ENCODE measurements at regions not wholly inside any gene's neighbourhood (a gene's known extent, or its start where the extent isn't known, plus 50 kb on each side); places are given as distances from the start of the nearest gene placed in this dataset.
"Not testable (repeated sequence)": the region's sequence is repeated elsewhere in the genome, so short reads cannot be mapped to it uniquely, and the experiment has no call there.

GRCh38 chr12:89151536-89151935 is 200.8 kb downstream of the DUSP6 start:
- no peak overlapping the region for H3K27ac ChIP-seq
- TF ChIP-seq CTCF (conservative IDR thresholded peaks at IDR 0.05) = no peak

- H3K27ac ChIP-seq = not testable (repeated sequence)
Observed at GRCh38 chr12:89150789-89151188, 201.5 kb downstream of the DUSP6 start.

GRCh38 chr12:89140602-89141238 is 211.6 kb downstream of the DUSP6 start:
- H3K27ac ChIP-seq = no peak overlapping the region
- TF ChIP-seq CTCF (conservative IDR thresholded peaks at IDR 0.05) = no peak

GRCh38 chr12:89140141-89140540 is 212.2 kb downstream of the DUSP6 start:
- no peak for TF ChIP-seq CTCF (conservative IDR thresholded peaks at IDR 0.05)
- no peak overlapping the region for H3K27ac ChIP-seq

- TF ChIP-seq CTCF (conservative IDR thresholded peaks at IDR 0.05) = no peak
- peak overlapping the region; percentile 69; the same call in 1 of the 2 replicates for H3K27ac ChIP-seq
Observed at GRCh38 chr12:89139390-89139789, 212.9 kb downstream of the DUSP6 start.

GRCh38 chr12:89138048-89138852 is 214.1 kb downstream of the DUSP6 start:
- no peak for TF ChIP-seq CTCF (conservative IDR thresholded peaks at IDR 0.05)
- peak overlapping the region; percentile 69 for H3K27ac ChIP-seq

GRCh38 chr12:89135976-89136634 is 216.2 kb downstream of the DUSP6 start:
- H3K27ac ChIP-seq = no peak overlapping the region
- TF ChIP-seq CTCF (conservative IDR thresholded peaks at IDR 0.05) = no peak

Measured in VCaP (cell line).